Left forelimb (tissue), 1 donor: ENCODE measurements at regions not wholly inside any gene's neighbourhood (a gene's known extent, or its start where the extent isn't known, plus 50 kb on each side); places are given as distances from the start of the nearest gene placed in this dataset.

ENCODE experiments used
- DNase-seq: peaks from one replicate; pipeline ENCODE4 v3.0.0-alpha.2; 2018; ENCODE audit warnings: low spot score

DNA sequence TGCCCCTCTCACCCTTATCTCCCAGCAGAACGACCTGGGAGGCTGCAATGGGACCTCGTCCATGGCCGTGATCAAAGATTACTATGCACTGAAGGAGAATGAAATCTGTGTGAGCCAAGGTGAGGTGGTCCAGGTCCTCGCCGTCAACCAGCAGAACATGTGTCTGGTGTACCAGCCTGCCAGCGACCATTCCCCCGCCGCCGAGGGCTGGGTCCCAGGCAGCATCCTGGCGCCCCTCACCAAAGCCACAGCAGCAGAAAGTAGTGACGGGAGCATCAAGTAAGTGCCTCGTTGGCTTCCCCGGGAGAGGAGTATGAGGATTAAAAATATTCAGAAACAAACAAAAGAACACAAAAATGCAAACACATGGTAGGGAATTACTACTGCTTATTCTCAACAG lies 55.9 kb upstream of the UMPS start:
- no peak for DNase-seq

DNA sequence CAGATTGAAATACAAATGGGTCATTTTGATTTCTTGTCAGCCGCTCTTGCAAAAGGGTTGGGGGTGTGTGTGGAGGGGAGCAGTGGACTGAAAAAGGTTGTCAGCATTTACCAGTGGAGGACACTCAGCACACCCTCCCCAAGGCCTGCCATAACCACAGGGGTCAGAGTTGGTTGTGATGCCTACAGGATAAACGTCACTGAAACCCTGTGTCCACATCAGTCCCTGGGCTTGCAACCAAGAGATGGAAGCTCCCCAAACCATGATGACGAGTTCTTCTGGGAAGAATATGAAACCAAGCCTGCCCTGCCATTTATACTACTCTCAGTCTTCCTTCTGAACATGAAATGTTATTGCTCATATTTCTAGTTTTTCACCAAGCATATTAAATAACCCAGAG lies 54.0 kb upstream of the UMPS start:
- no peak for DNase-seq

- no peak for DNase-seq
Observed at GRCh38 chr3:124679048-124679638, 51.1 kb upstream of the UMPS start.
